IPS DF 19.7 (cell line): ENCODE measurements at regions not wholly inside any gene's neighbourhood (a gene's known extent, or its start where the extent isn't known, plus 50 kb on each side); places are given as distances from the start of the nearest gene placed in this dataset.

Experiments
- DNase-seq: peaks from one replicate; pipeline ENCODE4 v3.0.0-alpha.2; 2013; ENCODE audit warnings: low read depth, low spot score

DNA sequence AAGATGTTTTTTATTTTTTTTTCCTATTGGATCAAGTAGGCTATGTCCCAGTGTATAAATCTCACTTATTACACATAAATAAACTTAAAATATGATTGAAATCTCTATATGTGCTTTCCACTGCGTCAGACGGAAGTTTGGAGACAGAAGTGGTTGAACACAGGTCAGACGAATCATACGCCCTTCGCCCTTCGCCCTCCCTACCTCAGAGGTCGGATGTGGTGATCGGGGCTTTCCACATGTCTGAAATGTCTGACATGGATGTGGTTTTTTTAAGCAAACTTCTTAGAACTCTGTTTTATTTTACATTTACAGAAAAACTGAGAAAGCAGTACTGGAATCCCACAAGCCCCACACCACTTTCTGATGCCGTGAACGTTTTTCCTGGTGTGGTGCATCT lies 344.4 kb downstream of the THBS2 start:
- DNase-seq, result no peak

DNA sequence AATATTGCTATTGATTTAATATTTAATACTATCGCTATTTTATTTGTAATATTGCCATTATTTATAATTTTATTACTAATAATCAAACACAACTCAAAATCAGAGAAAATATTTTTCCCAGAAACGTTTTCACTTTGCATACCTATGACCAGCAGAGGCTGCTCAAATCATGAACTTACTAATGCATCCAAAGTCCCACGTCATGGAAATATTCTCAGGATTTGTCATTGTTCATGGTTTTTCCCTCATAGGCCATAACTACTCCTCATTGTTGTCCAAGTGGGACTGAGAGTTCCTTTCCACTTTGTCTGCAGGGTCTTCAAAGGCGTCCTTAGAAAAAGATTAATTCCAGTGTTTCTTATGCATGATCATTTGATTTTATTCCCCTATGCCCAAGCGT lies 344.8 kb downstream of the THBS2 start:
- no peak for DNase-seq

DNA sequence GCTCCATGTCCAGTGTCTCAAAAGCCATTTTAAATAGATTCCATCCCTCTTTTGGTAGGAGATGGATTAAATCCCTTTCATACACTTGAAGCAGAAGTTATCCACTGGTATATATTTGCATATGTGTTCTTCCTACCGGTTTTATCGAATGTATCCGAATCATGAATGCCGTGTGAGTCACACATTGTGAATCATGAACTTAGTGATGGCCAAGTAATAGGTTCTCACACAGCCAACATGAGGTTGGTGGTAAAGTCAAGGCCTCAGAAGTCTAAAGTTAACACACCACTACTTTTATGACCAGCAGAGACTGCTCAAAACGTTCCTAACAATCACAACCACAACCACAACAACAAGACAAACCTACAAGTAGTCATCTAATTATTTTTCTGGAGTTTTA lies 345.5 kb downstream of the THBS2 start:
- DNase-seq, result no peak

DNA sequence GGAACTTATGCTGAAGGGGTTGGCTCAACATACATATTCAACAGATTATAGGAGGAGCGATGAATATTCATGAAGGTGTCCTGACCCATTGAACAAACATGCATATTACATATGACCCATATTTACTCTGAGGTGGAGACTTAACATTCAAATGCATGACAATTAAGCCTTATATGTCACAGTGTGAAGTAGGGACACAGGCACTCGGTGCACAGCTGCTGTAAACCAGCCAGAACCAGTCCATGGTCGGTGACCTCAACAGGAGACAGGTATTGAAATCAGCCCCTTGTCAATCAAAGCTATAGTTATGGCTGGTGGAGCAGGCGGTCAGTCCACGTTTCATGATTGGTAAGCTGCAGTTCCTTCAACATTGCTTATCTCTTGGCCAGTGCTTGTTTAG lies 347.3 kb downstream of the THBS2 start:
- DNase-seq, result no peak

DNA sequence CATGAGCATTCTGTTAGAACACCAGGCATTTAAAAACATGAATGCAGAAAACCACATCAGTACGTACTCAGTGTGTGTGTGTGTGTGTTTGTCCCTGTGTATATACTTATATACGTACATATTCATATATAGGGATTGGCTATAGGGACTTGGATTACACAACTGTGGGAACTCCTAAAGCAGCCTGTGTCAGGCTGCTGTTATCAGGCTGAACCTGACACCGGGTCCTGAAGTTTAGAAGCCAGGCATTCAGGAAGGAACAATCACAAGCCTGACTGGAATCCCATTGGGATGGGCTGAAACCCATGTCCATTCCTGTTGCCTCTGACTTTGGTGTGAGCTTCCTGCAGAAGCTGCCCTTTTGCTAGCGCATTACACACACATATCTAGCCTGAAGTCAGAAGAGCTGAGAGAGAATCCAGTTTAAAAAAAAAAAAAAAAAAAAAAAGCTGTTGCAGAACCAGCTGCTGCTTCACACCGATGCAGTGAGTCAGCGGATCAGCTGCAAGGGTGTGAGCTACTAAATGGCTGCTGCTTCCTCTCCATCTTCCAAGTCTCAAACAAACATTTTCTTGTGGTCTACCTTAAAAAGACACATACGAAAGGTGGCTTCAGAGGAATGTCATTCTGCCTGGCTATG lies 348.1 kb downstream of the THBS2 start:
- no peak for DNase-seq

DNA sequence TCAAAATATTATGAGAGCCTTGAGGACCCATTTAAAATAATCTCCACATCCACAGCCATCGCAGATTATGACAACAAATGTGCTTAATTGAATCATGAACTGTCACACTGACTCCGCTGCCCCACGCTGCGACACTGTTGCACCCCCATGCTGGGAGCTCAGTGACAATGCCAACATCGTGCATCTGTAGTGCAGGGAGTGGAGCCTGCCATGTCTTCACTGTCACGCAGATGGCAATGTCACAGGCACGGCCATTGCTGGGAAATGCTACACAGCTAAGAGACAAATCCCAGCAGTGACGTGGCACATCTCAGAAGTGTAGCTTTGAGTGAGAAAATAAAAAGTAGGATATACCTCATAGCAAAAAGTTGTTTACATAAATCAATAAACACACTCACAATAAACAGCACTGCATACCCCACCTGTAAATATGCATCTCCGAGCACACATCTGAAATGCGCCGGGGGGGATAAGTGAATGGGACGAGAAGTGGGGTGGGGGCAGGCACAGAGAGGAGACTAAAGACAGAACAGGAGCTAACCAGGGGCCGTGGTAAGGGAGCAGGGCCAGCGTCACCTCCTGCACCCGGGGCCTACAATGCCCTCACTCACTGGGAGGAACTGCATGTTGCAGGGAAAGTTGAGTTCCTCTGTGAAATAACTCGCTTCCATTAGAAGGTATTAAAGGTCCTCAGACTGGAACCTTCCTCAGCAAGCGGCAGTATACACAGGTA lies 349.9 kb downstream of the THBS2 start:
- no peak for DNase-seq

DNA sequence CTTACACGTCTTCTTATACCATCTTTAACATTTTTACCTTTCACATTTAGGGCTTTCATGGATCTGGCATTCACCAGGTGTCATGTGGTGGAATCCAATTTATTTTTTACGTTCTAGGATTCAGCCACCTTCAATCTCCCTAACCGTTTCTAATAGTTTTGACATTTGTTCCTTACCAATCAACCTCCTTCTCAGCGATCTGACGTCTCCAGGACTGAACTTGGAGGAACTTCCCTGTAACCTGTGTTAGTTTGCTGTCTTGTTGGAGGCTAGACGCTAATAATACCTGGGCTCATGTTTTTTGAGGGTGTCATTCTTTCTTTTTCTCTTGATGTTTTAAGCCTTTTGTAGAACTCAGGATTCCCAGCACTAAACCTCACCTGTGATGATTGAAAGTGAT lies 351.6 kb downstream of the THBS2 start:
- no peak for DNase-seq

DNA sequence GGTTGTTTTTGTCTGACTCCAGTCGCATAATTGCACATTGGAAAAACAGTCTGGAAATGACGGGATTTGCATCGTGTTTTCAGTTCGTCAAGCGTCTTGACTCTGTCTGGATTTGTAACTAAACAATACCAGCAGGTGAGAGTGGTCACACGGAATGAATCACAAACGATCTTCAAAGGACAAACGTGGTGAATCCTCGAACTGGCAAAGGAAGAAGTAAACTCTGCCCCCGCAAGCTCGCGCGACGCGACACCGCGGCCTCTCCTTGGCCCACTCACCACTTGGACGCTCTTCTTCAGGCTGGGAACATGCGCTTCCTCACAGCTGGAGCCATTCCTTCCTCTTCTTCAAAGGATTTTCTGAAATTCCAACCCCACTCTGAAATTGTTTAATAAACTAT lies 352.6 kb downstream of the THBS2 start:
- no peak for DNase-seq

DNA sequence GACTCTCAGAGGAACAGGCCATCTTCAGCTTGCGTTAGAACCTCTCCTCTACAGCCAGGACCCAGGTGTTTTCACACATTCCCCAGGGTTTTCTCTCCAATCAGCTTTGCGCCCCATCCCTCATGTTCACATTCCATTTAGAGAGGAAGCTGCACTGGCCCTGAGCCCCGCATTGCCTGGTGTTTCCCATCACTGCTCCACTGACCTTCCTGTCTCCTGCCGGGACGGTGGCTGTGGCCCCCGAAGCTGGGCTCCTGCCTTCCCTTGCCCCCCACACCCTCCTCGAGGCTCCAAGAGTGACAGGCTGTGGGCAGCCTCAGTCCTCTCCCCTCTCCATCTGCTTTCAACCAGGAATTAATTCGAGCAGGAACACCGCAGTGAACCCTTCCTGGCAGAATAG lies 357.3 kb downstream of the THBS2 start:
- DNase-seq, result no peak

DNA sequence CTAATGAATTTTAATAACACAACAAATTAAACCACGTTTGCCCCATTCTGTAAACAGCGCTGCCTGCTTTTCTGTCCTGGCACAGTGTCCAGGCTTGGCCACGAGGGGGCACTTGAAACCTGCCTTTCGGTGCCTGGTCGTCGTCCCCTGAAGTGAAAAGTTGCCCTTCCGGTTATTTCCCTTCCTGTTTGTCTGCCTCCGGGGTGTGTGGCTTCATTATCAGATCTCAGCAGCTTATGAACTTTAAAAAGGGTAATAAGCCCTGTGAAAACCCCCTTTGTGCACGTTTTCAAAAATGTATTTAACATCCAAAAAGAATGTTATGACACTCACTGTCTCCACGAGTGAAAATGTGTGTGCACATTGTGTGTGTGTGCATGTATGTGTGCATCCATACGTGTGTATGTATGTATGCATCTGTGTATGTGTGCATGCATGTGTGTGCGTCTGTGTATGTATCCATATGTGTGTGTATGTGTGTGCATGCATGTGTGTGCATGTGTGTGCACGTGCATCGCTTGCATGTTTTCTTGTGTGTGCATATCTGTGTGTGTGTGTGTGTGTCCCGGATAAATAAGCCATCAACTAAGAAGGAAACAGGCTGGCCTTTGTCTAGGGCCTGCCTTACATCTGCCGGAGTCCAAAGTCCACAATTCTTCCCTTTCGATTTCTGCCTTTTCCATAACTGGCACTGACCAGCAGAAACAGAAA lies 358.4 kb downstream of the THBS2 start:
- DNase-seq, result peak; percentile 40

DNA sequence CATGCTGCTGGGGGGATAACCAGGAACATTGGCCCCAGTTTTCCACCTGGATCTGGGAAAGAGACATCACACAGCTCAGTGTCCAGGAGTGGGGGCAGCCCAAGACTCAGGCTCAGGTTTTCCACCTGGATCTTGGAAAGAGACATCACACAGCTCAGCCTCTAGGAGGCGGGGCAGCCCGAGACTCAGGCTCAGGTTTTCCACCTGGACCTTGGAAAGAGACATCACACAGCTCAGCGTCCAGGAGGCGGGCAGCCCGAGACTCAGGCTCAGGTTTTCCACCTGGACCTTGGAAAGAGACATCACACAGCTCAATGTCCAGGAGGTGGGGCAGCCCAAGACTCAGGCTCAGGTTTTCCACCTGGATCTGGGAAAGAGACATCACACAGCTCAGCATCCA lies 361.6 kb downstream of the THBS2 start:
- DNase-seq, result no peak

DNA sequence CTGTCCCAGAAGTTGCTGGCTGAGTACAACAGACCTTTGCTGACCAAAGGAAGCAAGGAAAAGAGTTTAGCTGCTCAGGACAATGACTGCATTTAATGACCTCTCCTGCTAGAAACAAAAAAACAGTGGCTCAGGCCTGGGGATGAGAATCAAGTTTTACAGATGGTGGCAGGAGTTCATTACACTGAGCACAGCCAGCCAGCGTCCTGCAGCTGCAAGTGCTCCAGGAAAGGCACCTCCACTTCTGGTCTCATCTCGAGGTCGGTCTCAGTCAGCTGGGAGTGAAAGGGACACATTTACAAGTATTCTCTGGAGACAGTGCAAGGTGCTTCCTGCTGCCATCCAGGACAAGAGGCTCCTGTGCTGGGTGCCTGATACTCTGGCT lies 362.7 kb downstream of the THBS2 start:
- DNase-seq, result no peak

DNA sequence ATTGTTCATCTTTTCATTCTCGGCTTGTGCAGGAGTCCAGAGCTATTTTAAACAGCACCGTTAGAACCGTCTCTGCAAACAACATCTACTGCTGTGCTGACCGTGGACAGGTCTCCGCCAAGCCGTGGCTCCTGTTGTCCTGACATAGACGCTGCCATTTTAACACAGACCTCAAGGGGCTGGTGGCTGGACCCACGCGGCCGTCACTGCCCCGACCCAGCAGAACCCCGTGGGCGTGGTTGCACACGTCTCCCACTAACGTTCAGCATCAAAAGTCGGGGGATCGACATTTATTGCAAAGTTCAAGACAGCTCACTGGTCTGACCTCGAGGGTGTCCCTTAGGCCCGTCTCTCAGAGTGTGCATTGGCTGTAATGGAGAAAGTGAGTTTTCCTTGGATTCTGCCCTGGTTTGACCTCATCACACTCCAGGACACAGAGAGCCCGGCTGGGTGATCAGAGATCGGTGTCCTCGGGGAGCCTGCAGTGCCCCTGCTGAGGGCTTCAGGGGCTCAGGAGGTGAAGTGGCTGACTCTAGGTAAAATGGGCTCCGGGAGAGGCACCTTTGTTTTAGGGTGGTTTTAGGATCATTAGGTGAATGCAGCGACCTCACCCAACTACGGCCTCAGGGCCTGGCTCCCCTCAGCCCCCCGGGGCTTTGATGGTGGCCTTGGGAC lies 363.2 kb downstream of the THBS2 start:
- DNase-seq, result no peak

DNA sequence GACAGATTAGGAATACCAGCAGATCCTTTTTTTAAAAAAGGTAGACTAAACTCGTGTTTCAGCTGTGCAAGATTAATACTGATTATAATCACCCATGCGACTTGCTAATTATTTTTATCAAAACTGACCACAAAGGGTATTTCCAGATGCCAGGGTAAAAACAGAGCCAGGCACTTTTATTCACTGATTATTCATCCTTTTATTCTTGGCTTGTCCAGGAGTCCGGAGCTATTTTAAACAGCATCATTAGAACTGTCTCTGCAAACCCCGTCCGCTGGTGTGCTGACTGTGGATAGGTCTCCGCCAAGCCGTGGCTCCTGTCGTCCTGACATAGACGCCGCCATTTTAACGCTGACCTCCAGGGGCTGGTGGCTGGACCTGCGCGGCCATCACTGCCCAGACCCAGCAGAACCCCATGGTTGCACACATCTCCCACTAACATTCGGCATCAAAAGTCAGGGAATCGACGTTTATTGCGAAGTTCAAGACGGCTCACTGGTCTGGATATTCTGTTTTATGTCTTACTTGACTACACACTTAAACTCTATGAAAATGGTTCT lies 364.8 kb downstream of the THBS2 start:
- no peak for DNase-seq

DNA sequence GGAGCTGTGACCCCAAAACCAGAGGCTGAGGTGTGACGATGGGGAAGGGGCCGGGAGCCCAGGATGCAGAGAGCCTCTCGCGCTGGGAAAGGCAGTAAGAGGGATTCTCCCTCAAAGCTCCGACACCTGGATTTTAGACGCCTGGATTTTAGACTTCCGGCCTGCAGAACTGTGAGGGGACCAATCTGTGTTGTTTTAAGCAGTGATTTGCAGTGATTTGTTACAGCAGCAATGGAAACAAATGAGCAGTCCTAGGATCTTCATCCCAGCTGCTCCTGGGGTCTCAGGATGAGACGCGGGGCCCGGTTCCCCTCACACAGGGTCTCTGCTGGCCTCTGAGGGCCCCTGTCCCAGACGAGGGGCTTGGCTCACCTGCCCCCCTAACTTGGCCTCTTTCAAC lies 365.5 kb downstream of the THBS2 start:
- DNase-seq, result no peak

DNA sequence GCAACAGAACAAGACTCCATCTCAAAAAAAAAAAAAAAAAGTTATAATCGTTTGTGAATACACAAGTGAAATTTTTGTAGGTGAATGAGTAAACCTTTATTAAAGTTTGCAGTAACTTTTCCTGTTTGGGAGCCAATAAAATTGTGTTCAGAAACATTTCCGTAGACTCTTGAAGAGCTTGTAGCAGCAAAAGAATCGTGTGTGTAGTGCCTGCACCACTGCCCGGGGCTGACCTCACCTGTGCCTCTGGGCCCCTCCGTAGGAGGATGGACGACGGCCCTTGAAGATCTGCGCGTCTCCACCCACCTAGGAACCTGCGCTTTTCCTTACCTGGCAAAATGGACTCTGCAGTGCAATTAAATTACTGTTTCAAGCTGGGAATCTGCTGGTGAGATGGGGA lies 366.0 kb downstream of the THBS2 start:
- no peak for DNase-seq

DNA sequence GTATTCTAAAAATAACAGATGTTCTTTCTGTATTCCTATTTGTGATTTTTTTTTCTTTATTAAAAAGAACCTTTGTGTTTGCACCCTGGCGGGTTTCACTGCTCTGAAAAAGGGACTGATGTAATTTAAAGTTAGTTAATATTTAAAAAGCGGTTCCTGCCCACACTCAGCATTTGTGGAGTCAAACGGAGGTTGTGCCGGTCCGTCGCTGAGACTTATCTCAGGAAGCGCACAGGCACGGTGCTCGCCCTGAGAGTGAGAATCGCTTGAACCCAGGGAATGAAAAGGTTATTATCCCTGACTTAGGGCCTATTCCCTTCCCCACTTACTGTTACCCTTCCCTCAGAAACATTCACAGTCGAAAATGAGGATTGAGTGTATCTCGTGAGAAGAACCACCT lies 366.7 kb downstream of the THBS2 start:
- DNase-seq, result no peak

DNA sequence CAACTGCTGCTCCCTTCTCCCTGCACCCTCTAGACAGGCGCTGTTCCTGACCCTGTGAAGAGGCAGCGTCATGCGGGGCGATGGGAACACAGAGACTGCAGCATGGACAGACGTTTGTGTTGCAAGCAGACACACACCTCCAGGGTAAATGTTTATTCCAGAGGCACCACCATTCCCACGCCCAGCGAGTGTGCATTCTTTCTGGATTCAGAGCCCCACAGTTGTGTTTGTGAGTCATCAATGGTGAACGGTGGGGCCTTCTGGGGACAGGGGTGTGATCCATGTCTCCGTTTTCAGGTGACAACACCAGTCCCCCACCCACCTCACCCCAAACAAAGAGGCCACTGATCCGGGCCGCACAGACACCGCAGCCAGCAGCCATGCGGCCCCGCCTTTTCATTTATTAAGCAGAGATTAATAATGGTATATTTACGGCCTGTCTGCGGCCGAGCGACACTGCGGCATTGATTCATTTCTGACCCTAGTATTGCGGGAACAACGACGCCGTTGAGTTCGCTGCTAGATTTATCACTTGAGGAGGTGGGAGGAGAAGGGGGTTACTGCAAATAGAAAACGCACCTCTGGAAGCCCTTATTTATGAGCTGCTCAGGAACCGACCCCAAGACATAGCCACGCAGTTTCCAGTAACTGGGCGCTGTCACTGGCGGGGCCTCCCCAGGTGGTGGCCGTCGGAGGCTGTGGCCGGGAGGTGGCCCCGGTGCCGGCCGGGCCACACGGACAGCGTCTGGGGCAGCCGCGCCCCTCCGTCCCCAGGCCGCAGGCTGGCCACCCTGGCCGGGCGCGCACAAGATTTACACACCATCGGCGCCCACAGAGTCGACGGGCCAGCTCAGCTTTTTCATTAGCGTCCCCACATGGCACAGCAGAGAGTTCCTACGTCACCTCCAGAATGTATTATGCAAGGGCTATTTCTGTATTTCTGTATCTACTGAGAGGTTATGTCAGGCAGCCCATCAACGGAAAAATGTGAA lies 367.6 kb downstream of the THBS2 start:
- DNase-seq, result no peak

DNA sequence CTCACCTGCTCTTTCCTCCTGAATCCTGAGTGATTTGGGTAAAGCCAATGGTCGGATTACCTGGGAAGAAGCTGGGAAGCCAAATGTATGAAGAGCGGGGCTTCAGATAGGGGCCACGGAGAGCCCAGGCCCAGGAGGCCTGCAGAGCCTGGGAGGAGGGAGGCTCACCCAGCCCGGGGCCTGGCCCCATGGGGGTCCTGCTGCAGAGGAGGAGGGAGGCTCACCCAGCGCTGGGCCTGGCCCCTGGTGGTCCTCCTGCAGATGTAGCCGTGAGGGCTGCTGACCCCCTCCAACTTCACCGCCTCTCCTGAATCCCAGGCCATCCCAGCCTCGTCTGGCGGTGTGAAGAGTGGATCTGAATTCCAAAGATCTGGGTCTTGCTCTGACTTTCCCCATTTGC lies 368.4 kb downstream of the THBS2 start:
- no peak for DNase-seq

DNA sequence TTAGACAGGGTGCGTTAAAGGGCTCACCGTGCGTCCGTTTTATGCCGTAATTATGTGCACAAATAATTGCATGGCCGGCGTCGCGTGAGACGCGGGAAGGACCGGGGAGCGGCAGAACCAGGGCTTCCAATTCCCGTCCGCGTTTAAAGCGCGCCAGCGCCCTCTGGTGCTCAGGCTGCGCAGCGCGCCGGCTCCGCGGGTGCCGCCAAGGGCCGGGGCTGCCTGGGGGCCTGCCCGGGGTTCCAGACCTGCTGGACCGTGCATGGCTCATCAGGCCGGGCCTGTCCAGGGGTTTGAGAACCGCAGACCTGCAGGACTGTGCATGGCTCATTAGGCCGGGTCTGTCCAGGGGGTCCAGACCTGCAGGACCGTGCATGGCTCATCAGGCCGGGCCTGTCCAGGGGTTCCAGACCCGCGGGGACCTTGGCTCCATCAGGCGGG lies 369.0 kb downstream of the THBS2 start:
- DNase-seq, result no peak
